ENCODE measurements at regions not wholly inside any gene's neighbourhood (a gene's known extent, or its start where the extent isn't known, plus 50 kb on each side); places are given as distances from the start of the nearest gene placed in this dataset.

GRCh38 chr12:16807731-16808130 is 201.8 kb upstream of the LMO3 start:
- no peak for TF ChIP-seq CTCF (IDR thresholded peaks at IDR 0.05)
- TF ChIP-seq ZNF532 (CRISPR knock-in tag; IDR thresholded peaks at IDR 0.05; ENCODE audit: borderline replicate concordance) = no peak
- no peak for TF ChIP-seq NFYB (CRISPR knock-in tag; conservative IDR thresholded peaks at IDR 0.05; ENCODE audit: low read depth)
- TF ChIP-seq ATF2 (CRISPR knock-in tag; IDR thresholded peaks at IDR 0.05; ENCODE audit: borderline replicate concordance, low read depth) = no peak
- TF ChIP-seq USF2 (CRISPR knock-in tag; IDR thresholded peaks at IDR 0.05) = no peak
- no peak for TF ChIP-seq MXD4 (CRISPR knock-in tag; IDR thresholded peaks at IDR 0.05; ENCODE audit: borderline replicate concordance)
- TF ChIP-seq E2F5 (CRISPR knock-in tag; IDR thresholded peaks at IDR 0.05) = no peak
- no peak for TF ChIP-seq STAT6 (CRISPR knock-in tag; conservative IDR thresholded peaks at IDR 0.05; ENCODE audit: low read depth)
- TF ChIP-seq ATF1 (CRISPR knock-in tag; IDR thresholded peaks at IDR 0.05) = no peak
- TF ChIP-seq MAX (CRISPR knock-in tag; IDR thresholded peaks at IDR 0.05) = no peak
